GM18520 (cell line): ENCODE measurements at regions not wholly inside any gene's neighbourhood (a gene's known extent, or its start where the extent isn't known, plus 50 kb on each side); places are given as distances from the start of the nearest gene placed in this dataset.

Experiments used
- ATAC-seq: cut with Tn5 transposase; IDR thresholded peaks from one replicate; pipeline ENCODE4 v1.9.1; 2021; ENCODE audit not compliant: unreplicated experiment

DNA sequence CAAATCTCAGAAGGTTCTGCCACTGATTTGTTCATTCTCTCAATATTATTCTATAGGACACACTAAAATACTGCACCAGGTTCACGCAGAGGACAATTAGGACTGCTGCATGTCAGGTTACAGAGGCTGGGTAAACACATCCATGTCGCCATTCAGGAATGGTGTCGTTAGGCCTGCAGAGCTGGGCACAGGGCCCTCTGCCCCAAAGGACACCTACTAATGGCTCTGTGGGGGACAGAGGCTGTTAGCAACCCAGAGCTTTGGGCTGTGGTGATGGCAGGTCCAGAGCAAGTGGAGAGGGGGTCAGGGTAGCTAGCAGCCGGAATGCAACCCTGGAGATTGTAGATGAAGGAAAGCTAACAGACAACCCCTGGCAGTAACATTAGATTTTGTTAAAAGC lies 115.9 kb downstream of the TTC32 start:
- ATAC-seq: no peak

- no peak for ATAC-seq
These were observed 116.3 kb downstream of the TTC32 start for GRCh38 chr2:19785447-19785846.

DNA sequence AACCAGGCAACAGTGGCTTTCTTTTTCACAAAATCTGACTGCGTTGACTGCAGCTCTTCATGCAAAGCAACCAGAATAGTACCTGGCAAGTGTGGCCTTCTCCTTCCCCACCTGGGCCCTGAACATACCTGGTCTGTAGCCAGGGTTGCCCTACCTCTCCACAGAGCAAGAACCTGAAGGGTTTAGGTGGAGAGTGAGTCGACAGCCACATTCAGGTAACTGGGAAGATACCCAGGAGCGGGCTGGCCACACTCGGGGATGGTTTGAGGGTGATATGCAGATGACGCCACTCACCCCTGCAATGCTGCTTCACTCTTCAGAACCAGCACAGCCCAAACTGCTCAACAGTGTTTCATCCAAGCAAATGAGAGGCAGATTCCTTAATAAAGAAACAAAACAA lies 117.3 kb downstream of the TTC32 start:
- ATAC-seq: no peak

DNA sequence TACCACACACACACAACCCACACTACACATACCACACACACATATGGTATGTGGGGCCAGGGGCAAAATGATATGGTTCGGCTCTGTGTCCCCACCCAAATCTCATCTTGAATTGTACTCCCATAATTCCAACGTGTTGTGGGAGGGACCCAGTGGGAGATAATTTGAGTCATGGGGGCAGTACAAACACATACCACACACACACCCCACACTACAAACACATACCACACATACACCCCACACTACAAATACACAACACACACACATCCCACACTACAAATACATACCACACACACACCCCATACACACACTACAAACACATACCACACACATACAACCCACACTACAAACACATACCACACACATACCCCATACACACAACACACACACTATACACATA lies 117.8 kb downstream of the TTC32 start:
- no peak for ATAC-seq

- no peak for ATAC-seq
These were observed 124.8 kb downstream of the TTC32 start for GRCh38 chr2:19776941-19777514.

DNA sequence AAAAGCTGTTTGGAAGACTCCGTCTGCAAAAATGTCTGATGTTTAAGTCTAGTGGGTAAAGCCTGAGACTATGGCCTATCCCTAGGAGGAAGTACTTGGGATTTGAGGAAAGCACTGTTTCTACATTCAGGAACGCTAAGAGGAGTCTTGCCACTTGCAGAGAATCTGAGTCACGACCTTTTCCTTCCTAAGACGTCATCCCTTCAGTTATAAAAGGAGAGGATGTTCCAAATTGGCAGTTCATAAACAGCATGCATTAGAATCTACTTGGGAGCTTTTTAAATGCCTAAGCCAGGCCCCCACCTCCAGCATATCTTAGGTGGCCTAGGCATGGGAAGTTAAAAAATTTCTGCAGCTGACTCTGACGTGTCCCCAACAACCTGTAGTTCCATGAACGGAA lies 125.9 kb downstream of the TTC32 start:
- no peak for ATAC-seq

GRCh38 chr2:19775315-19775714 lies 126.5 kb downstream of the TTC32 start:
- ATAC-seq: no peak

DNA sequence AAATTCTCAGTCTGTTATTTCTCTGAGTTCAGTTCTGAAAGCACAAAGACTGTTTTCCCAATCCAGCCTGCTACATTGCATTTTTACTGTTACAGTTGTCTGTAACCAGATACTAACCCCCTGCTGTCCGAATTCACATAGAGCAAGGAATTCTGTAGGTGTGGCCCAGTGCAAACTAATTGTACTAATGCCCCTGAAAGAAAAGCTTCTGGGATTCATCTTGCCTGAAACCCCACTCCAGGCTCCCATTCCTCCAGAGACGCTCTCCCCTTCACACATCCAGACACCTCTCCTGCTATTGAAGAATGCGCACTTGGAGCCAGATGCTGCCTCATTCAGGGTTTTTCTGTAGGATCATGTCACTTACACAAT lies 127.0 kb downstream of the TTC32 start:
- ATAC-seq: no peak

- ATAC-seq: no peak
These were observed 128.8 kb downstream of the TTC32 start for GRCh38 chr2:19772981-19773380.

DNA sequence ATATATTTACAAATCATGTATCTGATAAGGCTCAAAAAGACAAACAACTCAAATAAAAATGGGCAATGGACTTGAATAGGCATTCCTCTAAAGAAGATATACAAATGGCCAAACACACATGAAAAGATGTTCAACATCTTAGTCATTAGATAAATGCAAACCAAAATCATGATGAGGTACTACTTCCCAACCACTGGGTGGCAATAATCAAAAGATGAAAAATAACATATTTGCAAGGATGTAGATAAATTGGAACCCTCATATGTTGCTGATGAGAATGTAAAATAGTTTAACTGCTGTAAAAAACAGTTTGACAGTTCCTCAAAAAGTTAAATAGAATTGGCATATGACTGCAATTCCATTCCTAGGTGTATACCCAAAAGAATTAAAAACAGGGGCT lies 132.3 kb downstream of the TTC32 start:
- ATAC-seq: no peak

DNA sequence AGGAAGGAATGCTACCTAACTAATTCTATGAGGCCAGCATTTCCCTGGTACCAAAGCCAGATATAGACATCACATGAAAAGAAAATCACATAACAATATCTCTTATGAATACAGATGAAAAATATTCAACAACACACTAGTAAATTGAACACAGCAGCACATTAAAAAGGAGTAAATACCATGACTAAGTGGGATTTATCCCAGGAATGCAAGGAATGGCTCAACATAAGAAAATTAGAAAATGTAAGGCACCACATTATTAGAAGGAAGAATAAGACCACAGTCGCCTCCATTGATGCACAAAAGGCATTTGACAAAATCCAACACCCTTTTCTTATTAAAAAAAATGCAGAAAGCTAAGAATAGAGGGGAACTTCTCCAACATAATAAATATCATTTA lies 133.9 kb downstream of the TTC32 start:
- ATAC-seq: no peak

DNA sequence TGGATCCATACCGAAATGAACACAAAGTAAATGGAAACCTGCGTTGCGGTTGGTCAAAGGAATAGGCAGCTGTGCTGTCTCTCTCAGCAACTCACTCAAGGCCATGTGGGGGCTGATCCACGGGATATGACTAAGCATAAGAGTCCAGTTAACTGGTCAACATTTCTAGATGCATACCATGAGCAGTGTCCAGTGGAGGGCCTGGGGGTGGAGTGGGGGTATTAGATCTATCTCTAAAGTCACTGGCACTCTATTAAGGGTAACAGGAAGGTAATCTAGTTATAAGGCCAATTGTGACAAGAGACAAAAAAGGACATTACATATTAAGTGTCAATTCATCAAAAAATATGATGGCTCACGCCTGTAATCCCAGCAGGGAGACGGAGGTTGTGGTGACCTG lies 136.8 kb downstream of the TTC32 start:
- ATAC-seq: no peak

DNA sequence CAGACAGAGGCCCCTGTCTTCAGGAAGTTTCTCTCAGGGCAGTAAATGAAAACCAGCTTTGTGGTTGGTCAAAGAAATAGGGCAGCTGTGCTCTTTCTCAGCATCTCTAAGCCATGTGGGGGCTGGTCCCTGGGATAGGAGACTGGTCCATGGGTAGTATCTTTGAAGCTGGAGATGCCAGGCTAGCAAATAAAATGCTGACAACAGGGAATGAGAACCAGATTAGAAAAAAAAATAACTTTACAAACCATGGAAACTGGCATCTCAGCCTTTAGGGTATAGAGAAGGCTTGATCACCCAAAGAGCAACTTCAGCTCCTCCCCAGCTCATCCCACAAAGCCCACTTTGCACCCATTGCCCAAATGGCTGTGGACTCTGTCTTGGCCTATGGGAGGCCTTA lies 138.1 kb downstream of the TTC32 start:
- no peak for ATAC-seq

- no peak for ATAC-seq
These were observed 138.7 kb downstream of the TTC32 start for GRCh38 chr2:19762959-19763605.

DNA sequence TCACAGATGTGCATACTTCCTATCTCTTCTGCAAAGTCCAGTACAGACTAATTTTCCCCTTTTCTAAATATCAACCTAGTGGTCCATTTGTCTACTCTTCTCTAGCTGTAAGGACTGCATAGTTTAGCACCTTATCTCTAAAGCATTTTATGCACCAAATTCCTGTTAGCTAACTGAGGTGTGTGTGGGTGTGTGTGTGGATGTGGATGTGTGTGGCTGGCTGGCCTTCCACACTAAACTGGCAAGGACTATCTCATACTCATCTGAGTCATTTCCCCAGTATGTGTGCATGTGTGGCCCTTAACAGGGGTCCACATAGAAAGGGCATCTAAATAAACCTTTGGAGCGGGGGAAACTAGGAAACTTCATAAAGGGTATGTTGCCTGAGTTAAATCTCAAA lies 139.6 kb downstream of the TTC32 start:
- ATAC-seq: no peak

GRCh38 chr2:19759880-19760279 lies 141.9 kb downstream of the TTC32 start:
- no peak for ATAC-seq

GRCh38 chr2:19758658-19759057 lies 143.1 kb downstream of the TTC32 start:
- no peak for ATAC-seq

- ATAC-seq: no peak
These were observed 144.2 kb downstream of the TTC32 start for GRCh38 chr2:19757586-19757985.

DNA sequence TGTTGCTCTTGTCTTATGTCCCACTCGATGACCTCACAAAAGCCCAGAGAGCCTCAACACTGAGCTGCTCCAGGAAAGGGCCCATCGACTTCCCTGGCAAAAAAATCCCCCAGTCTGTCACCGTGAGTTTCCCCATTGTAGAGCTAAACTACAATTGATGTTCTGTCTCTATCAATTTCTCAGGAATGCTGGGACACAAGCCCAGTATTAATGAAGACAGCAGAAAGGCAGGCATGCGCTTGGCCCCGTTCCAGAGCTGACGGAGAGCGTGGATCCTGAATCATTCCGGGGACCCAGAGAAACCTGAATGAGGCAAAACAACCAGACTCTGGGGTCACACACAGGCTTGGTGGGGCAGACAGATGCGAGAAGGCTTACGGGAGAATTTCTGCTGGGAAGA lies 146.9 kb downstream of the TTC32 start:
- ATAC-seq: no peak

- ATAC-seq: no peak
These were observed 148.0 kb downstream of the TTC32 start for GRCh38 chr2:19753818-19754217.

- ATAC-seq: no peak
These were observed 148.5 kb downstream of the TTC32 start for GRCh38 chr2:19753314-19753713.

- no peak for ATAC-seq
These were observed 149.3 kb downstream of the TTC32 start for GRCh38 chr2:19752500-19752899.

GRCh38 chr2:19751631-19752030 lies 150.2 kb downstream of the TTC32 start:
- ATAC-seq: no peak
